ENCODE measurements at regions not wholly inside any gene's neighbourhood (a gene's known extent, or its start where the extent isn't known, plus 50 kb on each side); places are given as distances from the start of the nearest gene placed in this dataset.

- TF ChIP-seq POLR2A (IDR thresholded peaks at IDR 0.05; ENCODE audit: insufficient read depth in 1 of 2, low read depth in 2 of 2, low read length in 2 of 2) (no peak), NFYC (CRISPR knock-in tag; IDR thresholded peaks at IDR 0.05) (no peak), MAFG (CRISPR knock-in tag; IDR thresholded peaks at IDR 0.05) (no peak), HNRNPH1 (optimal IDR thresholded peaks at IDR 0.05; ENCODE audit: low read depth, low read length) (no peak), U2AF2 (IDR thresholded peaks at IDR 0.05; ENCODE audit: low read depth, low read length) (no peak), ZNF670 (CRISPR knock-in tag; IDR thresholded peaks at IDR 0.05; ENCODE audit: borderline replicate concordance) (no peak), KDM1A (CRISPR knock-in tag; IDR thresholded peaks at IDR 0.05) (no peak), FOXM1 (CRISPR knock-in tag; IDR thresholded peaks at IDR 0.05) (no peak), ZNF614 (CRISPR knock-in tag; IDR thresholded peaks at IDR 0.05; ENCODE audit: borderline replicate concordance) (no peak), ZNF615 (CRISPR knock-in tag; IDR thresholded peaks at IDR 0.05; ENCODE audit: borderline replicate concordance) (no peak), ZNF10 (CRISPR knock-in tag; IDR thresholded peaks at IDR 0.05; ENCODE audit: borderline replicate concordance, low read depth) (no peak)
These were observed 81.1 kb downstream of the MAT2B start for GRCh38 chr5:163586531-163586956.
